ENCODE measurements at regions not wholly inside any gene's neighbourhood (a gene's known extent, or its start where the extent isn't known, plus 50 kb on each side); places are given as distances from the start of the nearest gene placed in this dataset.

- CTCF ChIA-PET, result no interaction called here
- no peaks in the 10 kb centered on the region for H3K9me3 Mint-ChIP-seq (ENCODE audit: unreplicated experiment)
- no peaks in the 10 kb centered on the region for H3K27me3 Mint-ChIP-seq (ENCODE audit: insufficient read depth, unreplicated experiment)
Measured at GRCh38 chr4:96521046-96521536, 681.2 kb downstream of the PDHA2 start.

DNA sequence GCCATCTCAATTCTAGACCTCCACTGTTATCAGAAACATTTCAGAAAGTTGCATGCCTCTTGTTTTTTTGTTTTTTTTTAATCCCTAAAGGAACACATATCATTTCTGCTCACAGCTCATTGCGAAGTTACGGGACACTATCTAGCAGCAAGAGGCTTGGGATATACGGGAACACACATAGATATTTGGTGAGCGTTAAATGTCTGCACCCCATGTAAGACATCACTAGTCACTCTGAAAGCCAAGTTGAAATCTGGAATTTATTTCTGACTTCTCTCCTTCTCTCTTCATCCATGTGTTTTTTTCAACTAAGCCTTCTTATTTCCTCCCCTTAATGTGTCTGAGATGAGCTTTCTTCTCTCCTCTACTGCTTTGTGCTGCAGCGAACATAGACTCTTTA lies 683.7 kb downstream of the PDHA2 start:
- intact Hi-C loops (cut with micrococcal nuclease; ENCODE audit: unreplicated experiment), result no loop called here
- H3K4me1 Mint-ChIP-seq (ENCODE audit: low read depth, unreplicated experiment), result peaks cover 23% of the 10 kb centered on the region
- Histone ChIP-seq H3K4me1 (peaks cover 25% of the 10 kb centered on the region), H3K4me3 (ENCODE audit: low read depth, low read length) (no peak overlapping the region), H3K36me3 (ENCODE audit: control insufficient read depth, insufficient read depth, low read length) (no peaks in the 10 kb centered on the region), H3K9me3 (no peaks in the 10 kb centered on the region), H3K27me3 (replicated peaks; ENCODE audit: control insufficient read depth, insufficient read depth, low read length) (no peaks in the 10 kb centered on the region)
- peak overlapping the region; percentile 39 for H3K27ac Mint-ChIP-seq (ENCODE audit: unreplicated experiment)
- ChIA-PET CTCF (no interaction called here), POLR2A (no interaction called here)
- no peaks in the 10 kb centered on the region for H3K27me3 Mint-ChIP-seq (ENCODE audit: insufficient read depth, unreplicated experiment)
- TF ChIP-seq CTCF (IDR thresholded peaks at IDR 0.05; ENCODE audit: insufficient read depth in 1 of 2, low read depth in 1 of 2, low read length in 1 of 2, severe bottlenecking in 1 of 2, unreplicated experiment in 1 of 2), result no peak
- BruUV-seq (replicated peaks), result no TSS peak
- DNase-seq, result no peak
- no peaks in the 10 kb centered on the region for H3K36me3 Mint-ChIP-seq (ENCODE audit: insufficient read depth, unreplicated experiment)
- H3K9me3 Mint-ChIP-seq (ENCODE audit: unreplicated experiment), result no peaks in the 10 kb centered on the region
- H3K4me3 Mint-ChIP-seq (ENCODE audit: unreplicated experiment), result no peak overlapping the region

More at GRCh38 chr4:96521046-96521536, 681.2 kb downstream of the PDHA2 start:
- Histone ChIP-seq H3K9me3 (no peaks in the 10 kb centered on the region), H3K4me3 (ENCODE audit: low read depth, low read length) (no peak overlapping the region), H3K4me1 (peaks cover 25% of the 10 kb centered on the region), H3K36me3 (ENCODE audit: control insufficient read depth, insufficient read depth, low read length) (no peaks in the 10 kb centered on the region), H3K27me3 (replicated peaks; ENCODE audit: control insufficient read depth, insufficient read depth, low read length) (no peaks in the 10 kb centered on the region)
- no TSS peak for BruUV-seq (replicated peaks)
- no peak for TF ChIP-seq CTCF (IDR thresholded peaks at IDR 0.05; ENCODE audit: insufficient read depth in 1 of 2, low read depth in 1 of 2, low read length in 1 of 2, severe bottlenecking in 1 of 2, unreplicated experiment in 1 of 2)
- Mint-ChIP-seq H3K4me1 (ENCODE audit: low read depth, unreplicated experiment) (peaks cover 23% of the 10 kb centered on the region), H3K36me3 (ENCODE audit: insufficient read depth, unreplicated experiment) (no peaks in the 10 kb centered on the region), H3K4me3 (ENCODE audit: unreplicated experiment) (no peak overlapping the region), H3K27ac (ENCODE audit: unreplicated experiment) (no peak overlapping the region)
- intact Hi-C loops (cut with micrococcal nuclease; ENCODE audit: unreplicated experiment), result no loop called here
- no peak for DNase-seq
- POLR2A ChIA-PET, result no interaction called here

- H3K4me3 Mint-ChIP-seq (ENCODE audit: unreplicated experiment), result peak overlapping the region; percentile 30
- no TSS peak for BruUV-seq (replicated peaks)
- no peaks in the 10 kb centered on the region for H3K27me3 Mint-ChIP-seq (ENCODE audit: insufficient read depth, unreplicated experiment)
- Histone ChIP-seq H3K9me3 (no peaks in the 10 kb centered on the region), H3K27me3 (replicated peaks; ENCODE audit: control insufficient read depth, insufficient read depth, low read length) (no peaks in the 10 kb centered on the region), H3K4me1 (peaks cover 25% of the 10 kb centered on the region), H3K4me3 (ENCODE audit: low read depth, low read length) (no peak overlapping the region), H3K36me3 (ENCODE audit: control insufficient read depth, insufficient read depth, low read length) (no peaks in the 10 kb centered on the region)
- peak overlapping the region; percentile 39 for H3K27ac Mint-ChIP-seq (ENCODE audit: unreplicated experiment)
- CTCF ChIA-PET, result no interaction called here
- POLR2A ChIA-PET, result no interaction called here
- intact Hi-C loops (cut with micrococcal nuclease; ENCODE audit: unreplicated experiment), result no loop called here
- DNase-seq, result peak; percentile 76 to 83
- TF ChIP-seq CTCF (IDR thresholded peaks at IDR 0.05; ENCODE audit: insufficient read depth in 1 of 2, low read depth in 1 of 2, low read length in 1 of 2, severe bottlenecking in 1 of 2, unreplicated experiment in 1 of 2), result no peak
- no peaks in the 10 kb centered on the region for H3K9me3 Mint-ChIP-seq (ENCODE audit: unreplicated experiment)
- no peaks in the 10 kb centered on the region for H3K36me3 Mint-ChIP-seq (ENCODE audit: insufficient read depth, unreplicated experiment)
- H3K4me1 Mint-ChIP-seq (ENCODE audit: low read depth, unreplicated experiment), result peaks cover 19% of the 10 kb centered on the region
Measured at GRCh38 chr4:96524311-96524875, 684.5 kb downstream of the PDHA2 start.
